GM18907 (cell line): ENCODE measurements at regions not wholly inside any gene's neighbourhood (a gene's known extent, or its start where the extent isn't known, plus 50 kb on each side); places are given as distances from the start of the nearest gene placed in this dataset.

ENCODE experiments used
- ATAC-seq: cut with Tn5 transposase; IDR thresholded peaks from one replicate; pipeline ENCODE4 v1.9.1; 2021; ENCODE audit warnings: mild to moderate bottlenecking, moderate library complexity; ENCODE audit not compliant: unreplicated experiment

GRCh38 chr20:24813080-24813479, 136.0 kb upstream of the CST7 start:
- no peak for ATAC-seq

- no peak for ATAC-seq
These were observed 135.6 kb upstream of the CST7 start for GRCh38 chr20:24813496-24813895.

- ATAC-seq = no peak
These were observed 135.1 kb upstream of the CST7 start for GRCh38 chr20:24813936-24814335.

- ATAC-seq = no peak
These were observed 134.4 kb upstream of the CST7 start for GRCh38 chr20:24814556-24815195.

GRCh38 chr20:24815196-24815815, 133.8 kb upstream of the CST7 start:
- ATAC-seq = no peak

GRCh38 chr20:24815931-24816330, 133.1 kb upstream of the CST7 start:
- no peak for ATAC-seq

GRCh38 chr20:24816431-24816830, 132.6 kb upstream of the CST7 start:
- ATAC-seq = no peak

- ATAC-seq = no peak
These were observed 132.2 kb upstream of the CST7 start for GRCh38 chr20:24816907-24817306.

- no peak for ATAC-seq
These were observed 131.7 kb upstream of the CST7 start for GRCh38 chr20:24817351-24817750.

GRCh38 chr20:24818056-24818455, 131.0 kb upstream of the CST7 start:
- ATAC-seq = no peak

GRCh38 chr20:24819331-24819965, 129.6 kb upstream of the CST7 start:
- ATAC-seq = no peak

GRCh38 chr20:24820345-24820744, 128.7 kb upstream of the CST7 start:
- ATAC-seq = no peak

- no peak for ATAC-seq
These were observed 127.7 kb upstream of the CST7 start for GRCh38 chr20:24821391-24821790.

- ATAC-seq = no peak
These were observed 125.8 kb upstream of the CST7 start for GRCh38 chr20:24823176-24823784.

- ATAC-seq = no peak
These were observed 124.9 kb upstream of the CST7 start for GRCh38 chr20:24823989-24824693.

- ATAC-seq = no peak
These were observed 123.5 kb upstream of the CST7 start for GRCh38 chr20:24825591-24825990.

- no peak for ATAC-seq
These were observed 121.3 kb upstream of the CST7 start for GRCh38 chr20:24827603-24828295.

- no peak for ATAC-seq
These were observed 119.9 kb upstream of the CST7 start for GRCh38 chr20:24828992-24829648.

GRCh38 chr20:24829649-24830370, 119.3 kb upstream of the CST7 start:
- ATAC-seq = no peak

- ATAC-seq = no peak
These were observed 118.4 kb upstream of the CST7 start for GRCh38 chr20:24830649-24831048.
